ENCODE measurements at regions not wholly inside any gene's neighbourhood (a gene's known extent, or its start where the extent isn't known, plus 50 kb on each side); places are given as distances from the start of the nearest gene placed in this dataset.

GRCh38 chr21:22120616-22121266, 1122.5 kb downstream of the NCAM2 start:
- TF ChIP-seq CTCF (IDR thresholded peaks at IDR 0.05) (peak; percentile 15 to 56 (median 22)), POLR2A (IDR thresholded peaks at IDR 0.05) (no peak)
- no peaks in the 10 kb centered on the region for H3K27me3 ChIP-seq
- ATAC-seq (peak in 3 of 4 donors; percentile 32 to 67 (median 42)), DNase-seq (no peak)
- no peaks in the 10 kb centered on the region for H3K9me3 ChIP-seq
- H3K4me3 ChIP-seq: no peak overlapping the region
- H3K27ac ChIP-seq: no peak overlapping the region
- no peaks in the 10 kb centered on the region for H3K36me3 ChIP-seq
- intact Hi-C loops (cut with DNase I): no loop called here
- WGBS (ENCODE audit: insufficient coverage, low coverage, low lambda C conversion rate, missing lambda C conversion rate): 46% methylated on average over 6 of the region's 14 CpGs
- H3K4me1 ChIP-seq: no peaks in the 10 kb centered on the region

- ATAC-seq (no peak), DNase-seq (no peak)
- intact Hi-C loops (cut with DNase I): no loop called here
- Histone ChIP-seq H3K27me3 (no peaks in the 10 kb centered on the region), H3K4me1 (no peaks in the 10 kb centered on the region), H3K27ac (no peak overlapping the region), H3K4me3 (no peak overlapping the region), H3K9me3 (no peaks in the 10 kb centered on the region), H3K36me3 (no peaks in the 10 kb centered on the region)
- no peak for TF ChIP-seq CTCF (IDR thresholded peaks at IDR 0.05)
- no peak for TF ChIP-seq POLR2A (IDR thresholded peaks at IDR 0.05)
- 89% methylated on average over 2 of the region's 2 CpGs for WGBS (ENCODE audit: insufficient coverage, low coverage, low lambda C conversion rate, missing lambda C conversion rate)
Observed at GRCh38 chr21:22125581-22125980, 1127.4 kb downstream of the NCAM2 start.

GRCh38 chr21:22128671-22129070, 1130.5 kb downstream of the NCAM2 start:
- no peaks in the 10 kb centered on the region for H3K27me3 ChIP-seq
- intact Hi-C loops (cut with DNase I): no loop called here

GRCh38 chr21:22132358-22133071, 1134.3 kb downstream of the NCAM2 start:
- H3K9me3 ChIP-seq: no peaks in the 10 kb centered on the region
- ATAC-seq (no peak), DNase-seq (no peak)
- H3K36me3 ChIP-seq: no peaks in the 10 kb centered on the region
- 60% methylated on average over 5 of the region's 5 CpGs for WGBS (ENCODE audit: insufficient coverage, low coverage, low lambda C conversion rate, missing lambda C conversion rate)
- TF ChIP-seq POLR2A (IDR thresholded peaks at IDR 0.05) (no peak), CTCF (IDR thresholded peaks at IDR 0.05) (no peak)
- H3K4me3 ChIP-seq: no peak overlapping the region
- intact Hi-C loops (cut with DNase I): no loop called here
- no peaks in the 10 kb centered on the region for H3K27me3 ChIP-seq
- H3K4me1 ChIP-seq: no peaks in the 10 kb centered on the region
- H3K27ac ChIP-seq: no peak overlapping the region

More at GRCh38 chr21:22128671-22129070, 1130.5 kb downstream of the NCAM2 start:
- 56% methylated on average over 2 of the region's 2 CpGs for WGBS (ENCODE audit: insufficient coverage, low coverage, low lambda C conversion rate, missing lambda C conversion rate)
- Histone ChIP-seq H3K9me3 (no peaks in the 10 kb centered on the region), H3K4me1 (no peaks in the 10 kb centered on the region), H3K4me3 (no peak overlapping the region), H3K36me3 (no peaks in the 10 kb centered on the region), H3K27ac (no peak overlapping the region)
- no peak for TF ChIP-seq CTCF (IDR thresholded peaks at IDR 0.05)
- no peak for TF ChIP-seq POLR2A (IDR thresholded peaks at IDR 0.05)
- ATAC-seq (no peak), DNase-seq (no peak)

All from right lobe of liver (tissue), 6 donors.